ENCODE measurements at regions not wholly inside any gene's neighbourhood (a gene's known extent, or its start where the extent isn't known, plus 50 kb on each side); places are given as distances from the start of the nearest gene placed in this dataset.

GRCh38 chr4:127084666-127085065, 548.1 kb upstream of the INTU start:
- no peak for TF ChIP-seq EZH2 (IDR thresholded peaks at IDR 0.05; ENCODE audit: insufficient read depth, poor library complexity, severe bottlenecking)
- no peak for TF ChIP-seq EZH2phosphoT487 (IDR thresholded peaks at IDR 0.05; ENCODE audit: insufficient read depth, low read depth)

All from GM23248 (cell line).